GM23248 (cell line): ENCODE measurements at regions not wholly inside any gene's neighbourhood (a gene's known extent, or its start where the extent isn't known, plus 50 kb on each side); places are given as distances from the start of the nearest gene placed in this dataset.

ENCODE experiments used
- EZH2 ChIP-seq: fragments of 200-600 bp; sonication (generic); IDR thresholded peaks from 2 replicates; pipeline ENCODE4 v1.6.1; 2018; ENCODE audit warnings: antibody characterized with exemption, mild to moderate bottlenecking; ENCODE audit not compliant: insufficient read depth, poor library complexity, severe bottlenecking
- EZH2phosphoT487 ChIP-seq: fragments of 200-600 bp; sonication (generic); IDR thresholded peaks from 2 replicates; pipeline ENCODE4 v1.6.1; 2018; ENCODE audit warnings: antibody characterized with exemption, moderate library complexity, mild to moderate bottlenecking, low read depth; ENCODE audit not compliant: insufficient read depth

- TF ChIP-seq EZH2phosphoT487 (no peak), EZH2 (no peak)
Observed at GRCh38 chr5:111596705-111597104, 84.4 kb upstream of the STARD4 start.
